IMR-90 (cell line): ENCODE measurements at regions not wholly inside any gene's neighbourhood (a gene's known extent, or its start where the extent isn't known, plus 50 kb on each side); places are given as distances from the start of the nearest gene placed in this dataset.

Experiments
- ATAC-seq: fragments of 200-7000 bp; cut with Tn5 transposase; 2 replicates; pipeline ENCODE4 v1.9.1; 2020; ENCODE audit warnings: low read depth, mild to moderate bottlenecking, moderate library complexity
- BruUV-seq: library from RNA; stranded (reverse); fragments of 400-500 nt; replicated peaks from 2 replicates; lab custom pipeline; 2021; lab: Mats Ljungman, UMichigan
- CTCF ChIA-PET: fragments of 300-600 bp; formaldehyde crosslinking; extraction: SDS; loops from one replicate; lab custom pipeline; 2021; ENCODE audit warnings: antibody characterized with exemption; lab: Yijun Ruan, JAX
- POLR2A ChIA-PET: fragments of 300-600 bp; sonication (Branson Sonifier 250); formaldehyde crosslinking; loops from one replicate; lab custom pipeline; 2022; ENCODE audit warnings: antibody characterized with exemption; ENCODE audit not compliant: unreplicated experiment; lab: Charles Lee
- DNase-seq: peaks from one replicate; pipeline ENCODE4 v3.0.0; 2013
- H2AFZ ChIP-seq: replicated peaks from 2 replicates; pipeline ENCODE3; 2013; ENCODE audit warnings: low read length, mild to moderate bottlenecking; ENCODE audit not compliant: poor library complexity
- H2AK5ac ChIP-seq: 2 replicates; pipeline ENCODE4 v1.6.1; 2013; ENCODE audit warnings: low read depth, low read length, inconsistent platforms
- H2AK9ac ChIP-seq: replicated peaks from 2 replicates; pipeline ENCODE3; 2013; ENCODE audit warnings: mild to moderate bottlenecking, low read depth, low read length, moderate library complexity; ENCODE audit not compliant: poor library complexity
- H2BK120ac ChIP-seq: 2 replicates; pipeline ENCODE4 v1.6.1; 2013; ENCODE audit warnings: low read depth, low read length, inconsistent platforms
- H2BK15ac ChIP-seq: 3 replicates; pipeline ENCODE4 v1.6.1; 2013; ENCODE audit warnings: low read depth, low read length, inconsistent platforms
- H2BK20ac ChIP-seq: 2 replicates; pipeline ENCODE4 v1.6.1; 2013; ENCODE audit warnings: low read depth, mild to moderate bottlenecking, inconsistent platforms, low read length, moderate library complexity
- H2BK5ac ChIP-seq: 2 replicates; pipeline ENCODE4 v1.6.1; 2013; ENCODE audit warnings: mild to moderate bottlenecking, low read depth, low read length, inconsistent platforms; ENCODE audit not compliant: poor library complexity, severe bottlenecking
- H3K14ac ChIP-seq: replicated peaks from 2 replicates; pipeline ENCODE4 v1.6.1; 2013; ENCODE audit warnings: low read depth, low read length, inconsistent platforms
- H3K18ac ChIP-seq: 2 replicates; pipeline ENCODE4 v1.6.1; 2013; ENCODE audit warnings: low read depth, low read length, control low read depth
- H3K23ac ChIP-seq: 2 replicates; pipeline ENCODE4 v1.6.1; 2013; ENCODE audit warnings: low read depth, low read length, inconsistent platforms
- H3K27ac ChIP-seq: 2 replicates; pipeline ENCODE4 v1.5.1; 2013; ENCODE audit warnings: mild to moderate bottlenecking, control low read depth, low read length; ENCODE audit not compliant: insufficient read depth
- H3K27me3 ChIP-seq: 2 replicates; pipeline ENCODE4 v1.6.1; 2013; ENCODE audit warnings: low read length; ENCODE audit not compliant: control insufficient read depth, insufficient read depth
- H3K36me3 ChIP-seq: 2 replicates; pipeline ENCODE4 v1.6.1; 2013; ENCODE audit warnings: low read length, mixed read lengths; ENCODE audit not compliant: control insufficient read depth, insufficient read depth
- H3K4ac ChIP-seq: 2 replicates; pipeline ENCODE4 v1.6.1; 2013; ENCODE audit warnings: low read depth, low read length, inconsistent platforms
- H3K4me1 ChIP-seq: 2 replicates; pipeline ENCODE4 v1.6.1; 2013; ENCODE audit warnings: low read length, mixed read lengths; ENCODE audit not compliant: control insufficient read depth, insufficient read depth
- H3K4me2 ChIP-seq: 2 replicates; pipeline ENCODE4 v1.6.1; 2013; ENCODE audit warnings: low read depth, mild to moderate bottlenecking, control low read depth, low read length, moderate library complexity
- H3K4me3 ChIP-seq: 2 replicates; pipeline ENCODE4 v1.5.1; 2013; ENCODE audit warnings: low read depth, mild to moderate bottlenecking, control low read depth, low read length, moderate library complexity; ENCODE audit not compliant: insufficient read depth
- H3K56ac ChIP-seq: 2 replicates; pipeline ENCODE4 v1.6.1; 2013; ENCODE audit warnings: low read length, inconsistent platforms; ENCODE audit not compliant: insufficient read depth; ENCODE audit errors: extremely low read depth
- H3K79me1 ChIP-seq, 2 experiments: 2 replicates each; pipeline ENCODE4 v1.6.1; 2013; ENCODE audit warnings: low read length in 2 of 2, inconsistent platforms in 1 of 2, low read depth in 1 of 2
- H3K9ac ChIP-seq: 2 replicates; pipeline ENCODE4 v1.6.1; 2013; ENCODE audit warnings: low read depth, low read length, control low read depth
- H3K9me1 ChIP-seq: 2 replicates; pipeline ENCODE4 v1.6.1; 2013; ENCODE audit warnings: low read length, inconsistent platforms; ENCODE audit not compliant: insufficient read depth
- H3K9me3 ChIP-seq: 2 replicates; pipeline ENCODE4 v1.6.1; 2013; ENCODE audit warnings: low read length; ENCODE audit not compliant: control insufficient read depth, insufficient read depth
- H4K20me1 ChIP-seq: 2 replicates; pipeline ENCODE4 v1.6.1; 2013; ENCODE audit warnings: low read length, inconsistent platforms; ENCODE audit not compliant: insufficient read depth
- H4K5ac ChIP-seq: 2 replicates; pipeline ENCODE4 v1.6.1; 2013; ENCODE audit warnings: mild to moderate bottlenecking, low read depth, low read length, control low read depth
- H4K8ac ChIP-seq, 2 experiments: 2 replicates each; pipeline ENCODE4 v1.6.1; 2013; ENCODE audit warnings: low read depth in 2 of 2, low read length in 2 of 2, control low read depth in 1 of 2, inconsistent platforms in 1 of 2
- H4K91ac ChIP-seq: 2 replicates; pipeline ENCODE4 v1.6.1; 2013; ENCODE audit warnings: low read depth, low read length, inconsistent platforms; ENCODE audit not compliant: insufficient read depth
- CEBPB ChIP-seq: IDR thresholded peaks from 2 replicates; pipeline ENCODE4 v1.6.1; 2012; ENCODE audit warnings: low read depth, low read length, improper control_type of control experiment
- CTCF ChIP-seq: conservative IDR thresholded peaks from 2 replicates; pipeline ENCODE4 v1.5.1; 2012; ENCODE audit warnings: mild to moderate bottlenecking, low read depth, low read length, improper control_type of control experiment
- MAFK ChIP-seq: IDR thresholded peaks from 2 replicates; pipeline ENCODE4 v1.6.1; 2012; ENCODE audit warnings: low read depth, low read length, improper control_type of control experiment
- RAD21 ChIP-seq: IDR thresholded peaks from 2 replicates; pipeline ENCODE4 v1.6.1; 2012; ENCODE audit warnings: low read length, improper control_type of control experiment
- RCOR1 ChIP-seq: IDR thresholded peaks from 2 replicates; pipeline ENCODE4 v1.6.1; 2012; ENCODE audit warnings: mild to moderate bottlenecking, low read length, improper control_type of control experiment; ENCODE audit not compliant: insufficient replicate concordance
- SMC3 ChIP-seq: fragments of 150-350 bp; IDR thresholded peaks from 2 replicates; pipeline ENCODE4 v1.6.1; 2016; ENCODE audit warnings: low read depth, mild to moderate bottlenecking, antibody characterized with exemption, low read length, moderate library complexity
- USF2 ChIP-seq: fragments of 150-350 bp; IDR thresholded peaks from 2 replicates; pipeline ENCODE4 v1.6.1; 2017; ENCODE audit warnings: mild to moderate bottlenecking, antibody characterized with exemption, low read length, low read depth
- WGBS, 2 experiments: methylation state at CpG; one replicate each; pipeline versions ENCODE4 v1.1.5 to v1.1.7; 2013; ENCODE audit warnings: missing lambda C conversion rate in 2 of 2; ENCODE audit not compliant: insufficient read length in 1 of 2; ENCODE audit errors: extremely low coverage in 2 of 2; 5-methylcytosine and 5-hydroxymethylcytosine counted together
- dilution Hi-C: fragments of 300-500 bp; cut with HindIII; formaldehyde crosslinking; loops from one replicate; pipeline ENCODE4 v1.14.3; 2018; ENCODE audit warnings: low sequenced_read_pairs; ENCODE audit not compliant: unreplicated experiment
- in situ Hi-C: fragments of 300-500 bp; cut with MboI; formaldehyde crosslinking; loops from 3 replicates; pipeline ENCODE4 v1.14.3; 2019; ENCODE audit warnings: low sequenced_read_pairs, inconsistent platforms, mixed read lengths
- intact Hi-C: fragments of 100-400 bp; cut with micrococcal nuclease; formaldehyde crosslinking; loops from 2 replicates; pipeline ENCODE4 v1.10.0; 2022

- TF ChIP-seq USF2, result no peak
- TF ChIP-seq CEBPB, result no peak
- TF ChIP-seq RCOR1, result no peak
- TF ChIP-seq RAD21, result no peak
- no peak for TF ChIP-seq CTCF
- TF ChIP-seq SMC3, result no peak
- no peak for TF ChIP-seq MAFK
- no peak for DNase-seq
- 0 out of 2 replicates have a peak, but pooled peaks cover 3% of the 10 kb centered on the region for H4K20me1 ChIP-seq
- no peak overlapping the region for H3K4ac ChIP-seq
- no peak overlapping the region for H2BK5ac ChIP-seq
- BruUV-seq, result no TSS peak
- no peak overlapping the region for H3K56ac ChIP-seq
- H3K36me3 ChIP-seq, result no peaks in the 10 kb centered on the region
- no peak overlapping the region for H3K4me2 ChIP-seq
- ATAC-seq, result no peak
- intact Hi-C loops, result no loop called here
- H4K91ac ChIP-seq, result no peak overlapping the region
- H2AK5ac ChIP-seq, result no peak overlapping the region
- no CpG with 5 or more reads among the region's 5 CpGs for WGBS, 2 experiments
- dilution Hi-C loops, result no loop called here
- no peak overlapping the region for H3K9ac ChIP-seq
- no peak overlapping the region for H3K4me3 ChIP-seq
- 0 out of 3 replicates have a peak overlapping the region, but pooled peaks have one; percentile 47 for H2BK15ac ChIP-seq
- H2AK9ac ChIP-seq, result no peak overlapping the region
- no peak overlapping the region for H2AFZ ChIP-seq
- H2BK120ac ChIP-seq, result no peak overlapping the region
- no peak overlapping the region for H4K8ac ChIP-seq
- no peaks in the 10 kb centered on the region for H3K79me1 ChIP-seq
- in situ Hi-C loops, result no loop called here
- peaks cover 22% of the 10 kb centered on the region for H3K4me1 ChIP-seq
- H3K9me3 ChIP-seq, result no peaks in the 10 kb centered on the region
- H3K27ac ChIP-seq, result no peak overlapping the region
- CTCF ChIA-PET, result no interaction called here
- H3K27me3 ChIP-seq, result peaks cover 12% of the 10 kb centered on the region
- H4K5ac ChIP-seq, result no peak overlapping the region
- H3K9me1 ChIP-seq, result peaks cover 10% of the 10 kb centered on the region
- H2BK20ac ChIP-seq, result no peak overlapping the region
- POLR2A ChIA-PET, result no interaction called here
- no peak overlapping the region for H3K14ac ChIP-seq
- no peak overlapping the region; the same call in 1 of the 2 replicates for H3K18ac ChIP-seq
- no peak overlapping the region for H3K23ac ChIP-seq
These were observed 86.6 kb upstream of the TAB2 start for GRCh38 chr6:149230712-149231460.
